ENCODE measurements at regions not wholly inside any gene's neighbourhood (a gene's known extent, or its start where the extent isn't known, plus 50 kb on each side); places are given as distances from the start of the nearest gene placed in this dataset.
"Not testable (repeated sequence)": the region's sequence is repeated elsewhere in the genome, so short reads cannot be mapped to it uniquely, and the experiment has no call there.

DNA sequence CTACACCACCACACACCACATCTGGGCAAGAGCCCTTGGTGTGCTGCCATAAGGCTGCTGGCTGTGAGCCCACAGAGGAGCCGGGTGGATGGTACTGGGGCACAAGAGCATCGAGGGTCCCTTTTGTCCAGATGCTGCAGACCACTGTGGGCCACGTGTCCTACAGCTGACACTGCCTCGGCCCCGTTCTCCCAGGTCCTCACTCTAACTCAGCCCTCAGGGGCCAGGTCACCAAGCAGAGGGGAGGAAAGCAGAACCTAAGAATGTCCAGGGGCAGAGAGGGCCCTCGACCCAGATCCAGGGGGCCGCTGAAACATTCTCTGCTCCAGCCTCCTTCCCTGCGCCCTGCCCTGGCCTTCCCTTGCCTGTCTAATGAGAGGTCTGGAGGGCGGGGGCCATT lies 91.7 kb upstream of the ASB18 start:
- intact Hi-C loops (cut with DNase I) = loop anchor here (10.0 kb wide), 1 partner anchor 669 kb away; no protein-coding TSS in a partner anchor
- H3K4me1 ChIP-seq = peaks cover 0 to 22% (median 11%) of the 10 kb centered on the region in 4 donors
- no peaks in the 10 kb centered on the region for H3K9me3 ChIP-seq
- H3K4me3 ChIP-seq = no peak overlapping the region
- no peak for TF ChIP-seq POLR2AphosphoS5 (IDR thresholded peaks at IDR 0.05)
- no peak for TF ChIP-seq EP300 (IDR thresholded peaks at IDR 0.05)
- no peak for TF ChIP-seq POLR2A (IDR thresholded peaks at IDR 0.05)
- TF ChIP-seq, protein P1, sequence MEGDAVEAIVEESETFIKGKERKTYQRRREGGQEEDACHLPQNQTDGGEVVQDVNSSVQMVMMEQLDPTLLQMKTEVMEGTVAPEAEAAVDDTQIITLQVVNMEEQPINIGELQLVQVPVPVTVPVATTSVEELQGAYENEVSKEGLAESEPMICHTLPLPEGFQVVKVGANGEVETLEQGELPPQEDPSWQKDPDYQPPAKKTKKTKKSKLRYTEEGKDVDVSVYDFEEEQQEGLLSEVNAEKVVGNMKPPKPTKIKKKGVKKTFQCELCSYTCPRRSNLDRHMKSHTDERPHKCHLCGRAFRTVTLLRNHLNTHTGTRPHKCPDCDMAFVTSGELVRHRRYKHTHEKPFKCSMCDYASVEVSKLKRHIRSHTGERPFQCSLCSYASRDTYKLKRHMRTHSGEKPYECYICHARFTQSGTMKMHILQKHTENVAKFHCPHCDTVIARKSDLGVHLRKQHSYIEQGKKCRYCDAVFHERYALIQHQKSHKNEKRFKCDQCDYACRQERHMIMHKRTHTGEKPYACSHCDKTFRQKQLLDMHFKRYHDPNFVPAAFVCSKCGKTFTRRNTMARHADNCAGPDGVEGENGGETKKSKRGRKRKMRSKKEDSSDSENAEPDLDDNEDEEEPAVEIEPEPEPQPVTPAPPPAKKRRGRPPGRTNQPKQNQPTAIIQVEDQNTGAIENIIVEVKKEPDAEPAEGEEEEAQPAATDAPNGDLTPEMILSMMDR (IDR thresholded peaks at IDR 0.05) = no peak
- H3K36me3 ChIP-seq = no peaks in the 10 kb centered on the region
- H3K27me3 ChIP-seq = no peaks in the 10 kb centered on the region
- no peak overlapping the region for H3K27ac ChIP-seq
- DNase-seq = no peak
- WGBS, 2 donors = 80 to 88% methylated on average over 9 of the region's 9 CpGs

DNA sequence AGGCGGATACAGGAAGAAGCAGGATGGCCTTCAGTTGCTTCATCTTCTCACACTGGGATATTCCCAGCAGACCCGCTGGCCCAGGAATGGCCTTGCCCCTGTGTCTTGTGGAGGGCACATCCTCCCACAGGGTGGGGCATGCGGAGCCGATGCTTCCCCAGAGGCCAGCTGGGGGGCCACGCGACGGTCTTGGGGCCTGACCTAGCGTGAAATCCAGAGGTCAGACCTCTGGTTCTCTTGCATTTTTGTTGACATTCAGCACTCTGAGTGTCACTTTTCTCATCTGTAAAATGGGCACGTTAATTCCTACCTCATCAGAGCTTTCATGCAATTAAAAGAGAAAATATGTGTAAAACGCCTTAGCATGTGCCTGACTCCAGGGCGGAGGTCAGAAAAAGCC lies 92.1 kb upstream of the ASB18 start:
- H3K36me3 ChIP-seq, H3K9me3 ChIP-seq, DNase-seq, H3K4me3 ChIP-seq, H3K27ac ChIP-seq, H3K27me3 ChIP-seq: not testable (repeated sequence)
- intact Hi-C loops (cut with DNase I) = loop anchor here (10.0 kb wide), 1 partner anchor 668 kb away; no protein-coding TSS in a partner anchor
- WGBS, 2 donors = 91 to 94% methylated on average over 9 of the region's 11 CpGs
- H3K4me1 ChIP-seq = peaks cover 0 to 22% (median 11%) of the 10 kb centered on the region in 4 donors

DNA sequence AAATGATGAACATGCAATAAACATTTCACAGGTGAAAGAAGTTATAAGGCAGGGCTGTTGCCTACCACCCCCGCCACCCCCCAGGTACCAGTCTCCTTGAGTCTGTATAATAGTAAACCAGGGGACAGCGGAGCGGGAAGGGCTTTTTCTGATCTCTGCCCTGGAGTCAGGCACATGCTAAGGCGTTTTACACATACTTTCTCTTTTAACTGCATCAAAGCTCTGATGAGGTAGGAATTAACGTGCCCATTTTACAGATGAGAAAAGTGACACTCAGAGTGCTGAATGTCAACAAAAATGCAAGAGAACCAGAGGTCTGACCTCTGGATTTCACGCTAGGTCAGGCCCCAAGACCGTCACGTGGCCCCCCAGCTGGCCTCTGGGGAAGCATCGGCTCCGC lies 94.3 kb upstream of the ASB18 start:
- WGBS, 2 donors = 87 to 90% methylated on average over 9 of the region's 10 CpGs
- intact Hi-C loops (cut with DNase I) = loop anchor here (10.0 kb wide), 1 partner anchor 666 kb away; no protein-coding TSS in a partner anchor
- not testable (repeated sequence) for H3K27me3 ChIP-seq

GRCh38 chr2:236359426-236360045 lies 95.3 kb upstream of the ASB18 start:
- peak overlapping the region in 1 of 4 donors; percentile 72 for H3K27ac ChIP-seq
- DNase-seq = no peak

More for the DNA sequence above, 94.3 kb upstream of the ASB18 start:
- not testable (repeated sequence) for H3K4me3 ChIP-seq, H3K36me3 ChIP-seq, DNase-seq, H3K27ac ChIP-seq, H3K9me3 ChIP-seq
- H3K4me1 ChIP-seq = peaks cover 0 to 16% (median 11%) of the 10 kb centered on the region in 4 donors

GRCh38 chr2:236360496-236360895 lies 96.3 kb upstream of the ASB18 start:
- no peak for DNase-seq
- Histone ChIP-seq H3K4me1 (peaks cover 0 to 16% (median 11%) of the 10 kb centered on the region in 4 donors), H3K27ac (peak overlapping the region in 2 of 4 donors; percentile 62 to 72), H3K4me3 (no peak overlapping the region), H3K36me3 (no peaks in the 10 kb centered on the region), H3K9me3 (no peaks in the 10 kb centered on the region), H3K27me3 (no peaks in the 10 kb centered on the region)
- intact Hi-C loops (cut with DNase I) = no loop called here
- 79 to 82% methylated on average over 4 of the region's 4 CpGs for WGBS, 2 donors
- TF ChIP-seq EP300 (IDR thresholded peaks at IDR 0.05) (peak in 1 of 4 donors; percentile 31), POLR2A (IDR thresholded peaks at IDR 0.05) (no peak), POLR2AphosphoS5 (IDR thresholded peaks at IDR 0.05) (peak in 2 of 4 donors; percentile 54 to 58)
- TF ChIP-seq, protein P1 (IDR thresholded peaks at IDR 0.05) = no peak

More at GRCh38 chr2:236359426-236360045, 95.3 kb upstream of the ASB18 start:
- intact Hi-C loops (cut with DNase I) = loop anchor here (10.0 kb wide), 1 partner anchor 665 kb away; no protein-coding TSS in a partner anchor
- TF ChIP-seq POLR2A (IDR thresholded peaks at IDR 0.05) (no peak), POLR2AphosphoS5 (IDR thresholded peaks at IDR 0.05) (no peak)
- TF ChIP-seq, protein P1 (IDR thresholded peaks at IDR 0.05) = no peak
- Histone ChIP-seq H3K36me3 (no peaks in the 10 kb centered on the region), H3K4me3 (no peak overlapping the region), H3K4me1 (peaks cover 0 to 16% (median 11%) of the 10 kb centered on the region in 4 donors), H3K9me3 (no peaks in the 10 kb centered on the region), H3K27me3 (no peaks in the 10 kb centered on the region)
- 50 to 58% methylated on average over 10 of the region's 10 CpGs for WGBS, 2 donors

Measured in sigmoid colon (tissue), 6 donors.